D721Med (cell line): ENCODE measurements at regions not wholly inside any gene's neighbourhood (a gene's known extent, or its start where the extent isn't known, plus 50 kb on each side); places are given as distances from the start of the nearest gene placed in this dataset.

Experiments used
- DNase-seq: peaks from one replicate; pipeline ENCODE4 v3.0.0; 2011; ENCODE audit warnings: low spot score; ENCODE audit not compliant: insufficient read length
- FAIRE-seq: peaks from 2 replicates; lab custom pipeline; 2011; peaks lifted over from hg19 to GRCh38; lab: Jason Lieb, UNC
- TF ChIP-seq, protein P1 (sequence below): IDR thresholded peaks from 2 replicates; pipeline ENCODE4 v1.5.1; 2012; ENCODE audit warnings: mild to moderate bottlenecking, control low read depth; ENCODE audit not compliant: insufficient read depth; ENCODE audit errors: missing control alignments

- TF ChIP-seq, protein P1, sequence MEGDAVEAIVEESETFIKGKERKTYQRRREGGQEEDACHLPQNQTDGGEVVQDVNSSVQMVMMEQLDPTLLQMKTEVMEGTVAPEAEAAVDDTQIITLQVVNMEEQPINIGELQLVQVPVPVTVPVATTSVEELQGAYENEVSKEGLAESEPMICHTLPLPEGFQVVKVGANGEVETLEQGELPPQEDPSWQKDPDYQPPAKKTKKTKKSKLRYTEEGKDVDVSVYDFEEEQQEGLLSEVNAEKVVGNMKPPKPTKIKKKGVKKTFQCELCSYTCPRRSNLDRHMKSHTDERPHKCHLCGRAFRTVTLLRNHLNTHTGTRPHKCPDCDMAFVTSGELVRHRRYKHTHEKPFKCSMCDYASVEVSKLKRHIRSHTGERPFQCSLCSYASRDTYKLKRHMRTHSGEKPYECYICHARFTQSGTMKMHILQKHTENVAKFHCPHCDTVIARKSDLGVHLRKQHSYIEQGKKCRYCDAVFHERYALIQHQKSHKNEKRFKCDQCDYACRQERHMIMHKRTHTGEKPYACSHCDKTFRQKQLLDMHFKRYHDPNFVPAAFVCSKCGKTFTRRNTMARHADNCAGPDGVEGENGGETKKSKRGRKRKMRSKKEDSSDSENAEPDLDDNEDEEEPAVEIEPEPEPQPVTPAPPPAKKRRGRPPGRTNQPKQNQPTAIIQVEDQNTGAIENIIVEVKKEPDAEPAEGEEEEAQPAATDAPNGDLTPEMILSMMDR = no peak
- FAIRE-seq = no peak
Measured at GRCh38 chr5:164332349-164333196, 827.2 kb downstream of the MAT2B start.

GRCh38 chr5:164335837-164336236, 830.4 kb downstream of the MAT2B start:
- TF ChIP-seq, protein P1 = no peak
- DNase-seq (no peak), FAIRE-seq (no peak)

More at GRCh38 chr5:164332349-164333196, 827.2 kb downstream of the MAT2B start:
- no peak for DNase-seq

- FAIRE-seq (no peak), DNase-seq (no peak)
- TF ChIP-seq, protein P1 = no peak
Measured at GRCh38 chr5:164336276-164336675, 830.9 kb downstream of the MAT2B start.

GRCh38 chr5:164336906-164337305, 831.5 kb downstream of the MAT2B start:
- DNase-seq (no peak), FAIRE-seq (no peak)
- TF ChIP-seq, protein P1 = no peak

DNA sequence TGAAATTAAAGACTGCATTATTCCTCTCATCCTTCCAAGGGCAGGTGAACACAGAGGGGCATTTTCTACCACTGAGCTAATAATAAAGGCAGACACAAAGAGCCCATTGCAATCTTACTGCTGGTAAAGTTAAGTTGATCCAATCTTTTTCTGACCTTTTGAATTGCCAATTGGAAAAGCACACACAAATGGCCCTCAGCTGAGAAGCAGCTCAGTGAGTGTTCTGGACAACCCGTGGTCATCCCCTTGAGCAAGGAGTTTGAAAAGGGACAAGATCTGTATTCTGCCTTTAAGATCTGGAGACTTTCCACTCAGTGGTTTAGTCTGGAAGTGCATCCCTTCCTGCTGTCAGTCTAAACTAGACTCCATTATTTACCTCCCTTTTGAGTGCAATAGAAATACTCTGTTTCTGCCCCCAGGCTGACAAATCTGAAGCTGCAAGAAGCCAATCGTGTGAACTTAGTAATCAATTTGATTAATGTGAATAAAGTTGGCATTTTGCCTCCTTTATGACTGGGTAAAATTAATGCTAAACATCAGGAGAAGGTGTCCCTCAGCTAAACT, 835.7 kb downstream of the MAT2B start:
- DNase-seq (no peak), FAIRE-seq (no peak)
- TF ChIP-seq, protein P1 = no peak

GRCh38 chr5:164345173-164345849, 839.9 kb downstream of the MAT2B start:
- DNase-seq (no peak), FAIRE-seq (no peak)
- TF ChIP-seq, protein P1 = no peak
